GM19438 (cell line): ENCODE measurements at regions not wholly inside any gene's neighbourhood (a gene's known extent, or its start where the extent isn't known, plus 50 kb on each side); places are given as distances from the start of the nearest gene placed in this dataset.

Experiments used
- ATAC-seq: cut with Tn5 transposase; IDR thresholded peaks from one replicate; pipeline ENCODE4 v1.9.1; 2021; ENCODE audit warnings: low read depth; ENCODE audit not compliant: unreplicated experiment

DNA sequence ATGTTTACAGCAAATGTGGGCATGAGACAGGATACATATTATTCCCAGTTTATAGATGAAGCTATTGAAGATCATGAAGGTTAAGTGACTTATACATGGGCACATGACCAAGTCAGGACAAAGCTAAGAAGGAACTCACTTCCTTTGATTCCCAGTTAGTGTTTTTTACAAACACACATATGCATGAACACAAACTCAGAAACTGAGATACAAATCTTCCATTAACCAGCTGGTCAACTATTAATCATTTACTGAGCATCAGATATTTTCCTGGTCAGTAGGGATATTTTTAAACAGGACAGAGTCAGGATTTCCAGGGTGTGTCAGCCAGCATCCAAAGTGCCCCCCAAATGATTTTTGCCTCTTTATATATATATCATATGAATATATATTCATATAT is 222.2 kb downstream of the OGFRL1 start:
- no peak for ATAC-seq

DNA sequence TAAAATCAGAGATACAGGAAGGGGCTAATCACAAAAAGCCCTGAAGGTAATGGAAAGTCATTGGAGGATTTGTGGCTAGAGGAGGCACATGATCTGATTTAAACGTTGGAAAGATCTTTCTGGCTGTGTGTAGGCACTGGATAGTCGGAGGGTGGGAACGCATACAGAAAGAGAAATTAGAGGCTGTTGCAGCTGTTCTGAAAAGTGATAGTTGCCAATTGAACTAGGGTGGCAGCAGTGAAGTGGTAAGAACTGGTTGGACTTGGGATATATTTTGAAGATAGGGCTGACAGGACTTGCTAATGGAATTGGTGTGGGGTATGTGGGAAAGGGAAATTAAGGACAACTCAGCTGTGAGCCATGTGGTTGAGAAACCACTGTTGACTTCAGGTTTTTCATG is 223.6 kb downstream of the OGFRL1 start:
- no peak for ATAC-seq

DNA sequence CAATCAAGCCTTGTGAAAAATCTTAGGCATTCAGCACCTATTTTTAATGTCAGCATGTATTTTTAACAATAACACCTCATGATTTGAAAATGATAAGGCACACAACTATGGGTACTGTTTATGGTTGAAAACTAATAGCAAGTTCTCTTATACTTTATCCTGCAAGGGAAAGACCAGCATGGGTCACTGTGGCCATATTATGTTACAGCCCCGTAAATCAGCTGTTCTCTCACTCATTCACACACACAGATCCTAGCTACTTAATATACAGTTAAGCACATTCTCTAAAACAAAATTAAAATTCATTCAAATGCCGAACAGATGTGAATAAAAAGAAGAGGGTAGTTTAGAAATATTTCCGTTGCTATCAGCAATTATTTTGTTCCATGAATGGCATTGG is 224.4 kb downstream of the OGFRL1 start:
- no peak for ATAC-seq

DNA sequence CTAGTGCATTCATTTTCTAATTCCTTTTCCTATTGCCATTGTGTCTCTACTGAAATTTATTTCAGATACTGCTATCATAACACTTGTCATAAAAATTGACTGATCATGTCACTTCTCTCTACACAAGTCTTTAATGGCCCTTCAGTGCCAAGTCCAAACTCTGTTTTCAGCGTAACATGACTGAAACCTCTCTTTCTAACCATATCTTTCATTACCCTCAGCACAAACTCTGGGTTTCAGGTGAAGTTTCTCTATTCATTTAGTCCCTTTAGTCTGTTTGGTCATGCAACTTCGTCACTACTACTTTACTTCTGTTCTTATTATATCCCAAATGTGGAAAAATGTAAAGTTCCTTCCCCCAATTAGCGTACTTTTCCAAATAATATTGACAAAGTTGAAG is 234.9 kb downstream of the OGFRL1 start:
- ATAC-seq = no peak

DNA sequence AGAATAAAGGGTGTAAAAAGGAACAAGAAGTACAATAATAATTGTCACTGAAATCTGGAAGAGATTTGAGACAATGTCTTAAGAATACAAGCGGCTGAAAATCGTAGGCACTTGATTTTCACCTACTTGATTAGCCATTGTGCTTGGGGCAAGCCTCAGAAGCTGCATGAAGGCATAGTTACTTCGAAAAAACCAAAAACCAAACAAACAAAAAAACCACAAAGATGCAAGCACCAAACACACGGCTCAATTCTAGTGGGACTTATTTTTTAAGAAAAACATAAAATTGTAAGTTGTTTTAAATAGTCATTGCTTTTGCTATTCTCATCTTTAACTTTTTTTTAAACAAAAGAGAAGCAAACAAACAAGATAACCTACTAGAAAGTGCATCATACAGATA is 235.6 kb downstream of the OGFRL1 start:
- ATAC-seq = no peak

DNA sequence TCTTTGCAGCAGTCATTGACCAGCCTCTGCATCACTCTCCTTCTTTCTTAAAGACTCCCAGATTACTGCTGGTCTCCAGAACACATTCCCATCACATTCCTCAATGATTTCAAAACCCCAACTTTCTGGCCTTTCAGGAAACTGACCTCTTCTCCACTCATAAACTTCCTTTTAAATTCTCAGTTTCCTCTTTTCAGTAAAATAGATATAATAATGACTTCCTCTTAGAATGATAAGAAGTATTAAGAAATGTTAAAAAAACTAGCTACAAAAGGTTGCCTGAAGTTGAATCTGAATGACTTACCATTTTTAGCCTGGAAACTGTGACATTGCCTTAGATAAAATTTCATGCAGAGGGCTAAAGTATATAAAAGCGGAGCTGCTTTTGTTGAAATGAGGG is 239.3 kb downstream of the OGFRL1 start:
- ATAC-seq = no peak

DNA sequence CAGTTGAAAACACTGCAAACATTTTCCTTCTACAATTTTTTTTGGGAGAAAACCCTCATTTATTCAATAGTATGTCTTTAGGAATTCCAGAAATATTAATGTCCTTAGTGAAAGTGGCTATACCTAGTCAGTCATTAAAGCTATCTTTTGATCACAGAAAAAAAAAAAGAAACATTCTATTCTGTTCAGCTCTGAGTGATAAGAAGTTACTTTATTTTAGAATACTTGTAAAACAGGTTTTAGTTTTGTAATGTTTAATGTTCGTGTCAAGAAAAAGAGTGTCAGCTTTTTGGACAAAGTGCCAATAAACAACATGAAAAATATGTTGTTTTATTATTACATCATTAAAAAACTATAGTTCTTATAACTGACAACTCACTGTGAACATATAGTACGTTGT is 240.4 kb downstream of the OGFRL1 start:
- ATAC-seq = no peak

DNA sequence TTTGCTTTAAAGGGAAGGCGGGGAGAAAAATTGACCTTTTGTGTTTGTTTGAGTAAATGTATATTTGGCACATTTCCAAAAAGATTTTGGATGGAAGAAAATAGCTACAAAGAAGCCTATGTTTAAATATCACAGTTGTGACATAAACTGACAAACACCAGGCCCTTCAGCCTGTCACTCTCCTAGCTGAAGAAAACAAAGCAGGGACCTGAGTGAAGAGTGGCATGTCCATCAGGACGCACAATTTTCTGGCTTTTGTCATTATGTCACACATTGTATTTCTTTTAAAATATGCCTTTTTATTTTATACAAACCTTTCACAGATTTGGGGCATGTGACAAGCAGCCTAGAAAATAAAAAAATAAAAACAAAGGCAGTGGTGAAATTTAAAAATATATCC is 241.2 kb downstream of the OGFRL1 start:
- no peak for ATAC-seq

DNA sequence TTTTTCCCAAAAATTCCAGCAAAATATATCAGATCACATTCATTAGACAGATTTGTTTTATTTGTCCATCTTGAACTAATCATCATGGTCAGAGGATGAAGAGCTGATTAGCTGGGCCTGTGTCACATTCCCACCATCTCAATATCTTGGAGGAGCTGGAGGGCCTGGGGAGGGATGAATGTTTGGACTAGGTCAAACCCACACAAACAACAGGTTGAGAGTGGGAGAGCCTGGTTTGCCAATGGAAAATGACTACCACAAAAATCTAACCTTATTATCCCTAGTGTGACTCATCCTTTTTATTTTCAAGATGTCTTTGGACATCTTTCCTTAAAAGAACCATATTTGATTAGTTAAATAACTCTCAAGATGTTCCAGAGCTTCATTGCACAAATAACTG is 242.4 kb downstream of the OGFRL1 start:
- ATAC-seq = no peak

DNA sequence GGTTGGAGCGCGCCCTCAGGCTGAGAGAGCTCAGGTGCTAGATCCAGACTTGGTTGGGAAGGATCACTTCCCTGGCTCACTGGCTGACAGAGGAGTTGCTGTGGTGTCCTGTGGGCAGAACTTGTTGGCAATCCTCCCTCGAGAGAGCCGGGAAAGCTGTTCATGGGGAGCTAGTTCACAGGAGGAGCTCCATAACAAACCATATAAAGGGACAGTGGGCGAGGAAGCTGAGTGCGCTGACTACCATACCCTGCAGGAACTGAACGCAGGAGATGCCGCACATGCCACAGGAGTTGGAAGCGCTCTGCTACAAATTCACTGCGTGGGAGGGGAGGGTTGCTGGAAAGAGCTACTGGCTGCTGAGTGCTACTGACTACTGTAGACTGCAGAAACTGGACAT is 243.2 kb downstream of the OGFRL1 start:
- ATAC-seq = no peak

DNA sequence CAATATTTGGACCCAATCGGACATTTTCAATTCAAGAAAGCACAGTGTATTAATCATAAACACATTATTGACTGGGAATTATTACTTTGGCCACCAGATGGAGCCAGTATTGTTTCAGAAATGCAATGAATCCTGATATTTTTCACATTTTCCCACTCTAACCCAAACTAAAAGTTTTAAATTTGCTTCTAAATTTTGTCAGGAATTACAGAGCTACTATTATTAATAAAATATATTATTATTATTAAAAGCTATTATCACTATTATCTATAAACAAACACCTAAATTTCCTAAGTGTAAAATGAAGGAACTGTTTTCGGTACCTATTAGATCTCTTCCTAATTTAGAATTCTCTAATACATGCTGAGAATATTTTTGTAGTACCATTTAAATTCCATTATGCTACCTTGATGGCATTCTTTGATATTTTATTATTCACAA is 245.3 kb downstream of the OGFRL1 start:
- no peak for ATAC-seq

DNA sequence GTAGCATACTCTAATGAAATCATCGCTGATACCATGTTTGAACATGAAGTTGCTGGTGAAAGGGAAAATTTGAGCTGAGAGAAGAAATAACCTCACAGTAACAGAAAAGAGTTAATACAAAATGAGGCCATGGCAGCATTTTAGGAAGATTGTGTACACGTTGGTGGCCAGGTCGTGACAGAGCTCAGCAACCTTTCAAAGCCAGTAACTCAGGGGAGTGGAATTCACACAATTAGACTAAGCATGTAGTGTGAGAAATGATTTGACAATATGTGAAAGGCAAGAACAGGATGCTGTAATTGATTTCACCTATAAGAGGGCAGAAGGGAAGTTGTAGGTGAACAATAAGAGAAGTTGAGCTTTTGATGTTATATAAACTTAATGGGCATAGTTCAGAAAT is 246.3 kb downstream of the OGFRL1 start:
- no peak for ATAC-seq

DNA sequence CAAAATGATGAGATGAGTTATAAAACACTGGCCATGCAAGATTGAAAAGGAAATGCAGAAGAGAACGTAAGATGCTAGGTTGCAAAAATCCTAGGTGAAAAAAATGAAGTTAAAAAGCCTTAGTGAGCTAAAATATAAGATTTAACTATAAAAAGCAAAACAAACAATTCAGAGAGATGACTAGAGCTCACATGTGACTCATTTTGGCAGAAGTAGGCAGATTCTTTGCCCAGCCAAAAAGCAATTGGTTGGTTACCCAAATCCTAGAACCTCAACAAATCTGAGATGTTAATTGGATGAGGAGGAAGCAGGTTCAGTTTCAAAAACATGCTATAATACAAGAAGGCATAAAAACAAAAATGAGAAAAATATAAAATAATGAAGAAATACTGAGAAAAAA is 249.1 kb downstream of the OGFRL1 start:
- ATAC-seq = no peak

DNA sequence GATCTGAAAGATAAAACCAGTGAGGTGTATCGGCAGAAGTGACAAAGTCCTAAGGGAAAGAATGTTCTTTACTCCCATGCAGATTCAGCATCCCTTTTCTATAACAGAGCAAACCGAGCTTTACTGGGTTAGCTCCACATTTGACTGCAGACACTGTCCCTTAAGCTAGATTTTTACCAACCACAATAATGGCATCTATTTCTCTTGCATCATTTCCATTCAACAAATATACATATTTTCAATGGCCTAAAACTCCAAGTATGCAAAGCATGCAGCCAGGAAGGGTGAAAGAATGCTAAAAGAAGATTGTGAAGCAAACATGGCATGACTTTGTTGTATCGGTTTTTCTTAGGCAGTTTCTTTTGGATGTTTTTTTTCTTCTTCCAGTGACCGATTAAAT is 255.4 kb downstream of the OGFRL1 start:
- ATAC-seq = no peak

DNA sequence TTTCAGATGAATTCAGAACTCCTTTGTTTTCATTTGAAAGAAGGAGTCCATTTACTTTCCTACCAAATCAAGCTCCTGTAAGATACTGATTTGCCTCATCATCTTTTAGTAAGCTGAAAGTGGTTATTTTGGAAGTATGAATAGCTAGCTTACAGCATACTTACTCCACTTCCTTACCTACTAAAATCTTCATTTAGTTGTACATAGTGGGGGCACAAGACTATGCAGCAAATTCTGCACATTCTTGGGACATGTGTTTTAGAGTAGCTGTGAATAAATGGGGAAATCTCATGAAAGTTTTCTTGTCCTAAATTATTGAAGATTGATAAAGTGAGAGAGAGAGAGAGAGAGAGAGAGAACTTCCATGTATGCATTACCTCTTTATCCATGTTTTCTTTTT is 256.3 kb downstream of the OGFRL1 start:
- no peak for ATAC-seq

DNA sequence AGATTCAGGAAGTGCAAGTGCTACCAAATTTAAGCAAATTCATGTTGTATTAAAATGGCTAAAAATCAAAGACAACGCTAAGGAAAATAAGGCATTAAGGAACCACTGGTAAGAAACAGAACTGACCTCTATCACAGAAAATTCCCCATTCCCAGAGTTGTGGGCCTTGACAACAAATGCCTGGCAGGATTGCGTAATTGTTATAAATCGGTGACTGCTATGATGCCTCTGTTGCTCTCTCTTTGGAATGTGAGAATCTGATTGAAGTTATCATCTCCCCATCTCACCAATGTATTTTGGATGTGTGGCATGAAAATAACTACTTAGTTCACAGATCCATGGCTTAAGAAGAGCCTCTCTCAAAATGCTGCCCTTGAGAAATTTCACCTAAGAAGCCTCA is 257.3 kb downstream of the OGFRL1 start:
- ATAC-seq = no peak

DNA sequence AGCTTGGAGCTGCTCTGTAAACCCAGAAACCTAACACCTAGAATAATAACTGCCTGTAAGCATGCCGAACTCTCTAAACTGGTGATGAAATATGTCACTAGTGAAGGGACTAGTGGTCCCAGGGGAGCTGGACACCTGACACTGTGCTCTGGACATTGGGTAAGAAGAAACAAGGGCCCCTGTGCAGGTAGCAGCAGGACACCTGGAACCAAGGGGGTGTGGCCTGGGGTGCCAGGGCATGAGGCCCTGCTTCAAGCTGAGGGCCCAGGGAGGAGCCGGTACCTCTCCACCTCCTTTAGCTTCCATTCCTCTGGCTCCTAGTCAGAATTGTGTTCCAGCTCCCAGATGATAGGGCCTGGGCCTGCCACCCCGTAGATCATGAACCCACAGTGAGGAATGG is 263.2 kb downstream of the OGFRL1 start:
- no peak for ATAC-seq

DNA sequence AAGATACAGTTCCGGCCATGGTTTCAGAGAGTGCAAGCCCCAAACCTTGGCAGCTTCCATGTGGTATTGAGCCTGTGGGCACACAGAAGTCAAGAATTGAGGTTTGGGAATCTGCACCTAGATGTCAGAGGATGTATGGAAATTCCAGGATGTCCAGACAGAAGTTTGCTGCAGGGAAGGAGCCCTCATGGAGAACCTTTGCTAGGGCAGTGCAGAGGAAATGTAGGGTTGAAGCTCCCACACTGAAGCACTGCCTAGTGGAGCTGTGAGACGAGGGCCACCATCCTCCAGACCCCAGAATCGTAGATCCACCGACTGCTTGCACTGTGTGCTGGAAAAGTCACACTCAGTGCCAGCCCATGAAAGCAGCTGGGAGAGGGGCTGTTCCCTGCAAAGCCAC is 267.5 kb downstream of the OGFRL1 start:
- no peak for ATAC-seq

DNA sequence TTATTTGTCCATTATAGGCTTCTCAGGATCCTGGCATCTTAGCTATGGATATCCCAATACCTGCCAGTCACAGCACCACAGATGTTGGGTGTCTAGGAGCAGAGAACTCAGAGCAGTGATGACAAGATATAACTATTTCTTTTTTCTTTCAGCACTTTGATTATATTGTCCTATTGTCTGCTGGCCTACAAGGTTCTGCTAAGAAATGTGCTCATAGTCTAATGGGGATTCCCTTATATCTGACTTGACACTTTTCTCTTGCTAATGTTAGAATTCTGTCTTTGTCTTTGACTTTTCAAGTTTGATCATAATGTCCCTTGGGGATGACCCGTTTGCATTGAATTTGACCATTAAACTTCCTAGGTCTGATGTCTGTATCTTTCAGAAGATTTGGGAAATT is 270.4 kb downstream of the OGFRL1 start:
- ATAC-seq = no peak

DNA sequence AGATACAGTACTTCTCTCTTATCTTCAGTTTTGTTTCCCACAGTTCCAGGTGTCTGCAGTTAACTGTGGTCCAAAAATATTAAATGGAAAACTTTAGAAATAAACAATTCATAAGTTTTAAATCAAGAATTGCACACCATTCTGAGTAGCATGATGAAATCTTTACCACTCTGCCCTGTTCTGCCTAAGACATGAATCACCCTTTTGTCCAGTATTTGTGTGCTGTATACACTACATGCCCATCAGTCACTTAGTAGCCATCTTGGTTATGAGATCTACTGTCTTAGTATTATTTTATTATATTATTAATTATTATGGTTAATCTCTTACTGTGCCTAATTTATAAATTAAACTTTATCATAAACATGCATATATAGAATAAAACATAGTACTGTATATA is 279.0 kb downstream of the OGFRL1 start:
- no peak for ATAC-seq

DNA sequence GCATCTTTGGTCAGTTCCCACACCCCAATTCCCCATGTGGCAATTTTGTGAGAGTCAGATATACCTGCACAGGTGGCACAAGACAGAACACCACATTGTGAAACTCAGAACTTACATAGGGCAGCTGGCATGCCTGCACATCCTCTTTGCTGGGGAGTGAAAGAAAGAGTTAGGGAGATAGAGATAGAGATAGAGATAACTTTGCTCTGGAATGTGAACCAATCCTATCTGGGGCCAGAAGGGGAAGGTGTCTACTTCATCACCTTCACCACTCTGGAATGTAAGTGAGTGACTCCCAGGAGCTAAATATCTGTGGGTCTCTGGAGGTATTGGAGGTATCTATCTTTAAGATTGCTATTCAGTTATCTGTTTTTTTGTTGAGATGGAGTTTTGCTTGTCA is 289.2 kb downstream of the OGFRL1 start:
- no peak for ATAC-seq

DNA sequence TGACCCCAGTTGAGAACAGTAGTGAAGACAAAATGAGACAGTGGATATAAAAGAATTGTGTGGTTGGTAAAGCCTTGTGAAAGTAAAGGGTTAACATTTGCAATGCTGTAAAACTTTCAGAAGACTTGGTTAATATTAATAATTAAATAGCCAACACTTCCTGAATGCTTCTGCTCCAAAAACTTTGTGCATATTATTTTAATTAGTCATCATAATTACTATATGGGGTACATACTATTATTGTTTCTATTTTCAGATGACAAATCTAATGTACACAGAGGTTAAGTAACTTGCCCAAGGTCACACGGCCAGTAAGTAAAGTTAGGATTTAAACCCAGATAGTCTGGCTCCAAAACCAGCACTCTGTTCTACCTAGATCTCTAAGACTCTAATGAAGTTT is 291.3 kb downstream of the OGFRL1 start:
- no peak for ATAC-seq

DNA sequence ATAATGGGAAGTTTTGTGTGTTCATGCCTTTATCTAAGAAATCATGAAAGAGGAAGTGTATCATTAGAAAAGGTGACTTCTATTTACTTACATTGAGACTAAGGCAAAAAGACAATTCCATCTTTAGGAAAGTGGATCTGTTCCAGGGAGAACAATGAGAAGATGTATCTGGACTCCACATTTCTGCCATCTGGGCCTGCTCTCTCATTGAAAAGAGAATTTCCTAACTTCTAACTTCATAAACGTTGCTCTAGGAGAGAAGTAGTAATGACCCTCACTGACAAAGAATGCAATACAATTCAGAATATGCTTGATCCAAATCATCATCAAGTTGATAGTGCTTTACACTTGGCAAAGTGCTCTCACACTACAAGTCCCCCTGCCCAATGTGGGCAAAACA is 294.2 kb downstream of the OGFRL1 start:
- ATAC-seq = no peak
